ENCODE measurements at regions not wholly inside any gene's neighbourhood (a gene's known extent, or its start where the extent isn't known, plus 50 kb on each side); places are given as distances from the start of the nearest gene placed in this dataset.

GRCh38 chr6:77249560-77249959, 213.7 kb downstream of the HTR1B start:
- CTCF ChIA-PET: no interaction called here
- POLR2A ChIA-PET: no interaction called here
- TF ChIP-seq CTCF (IDR thresholded peaks at IDR 0.05; ENCODE audit: insufficient read depth, low read depth, low read length): no peak
- DNase-seq (ENCODE audit: low read depth): no peak
- H3K36me3 ChIP-seq (ENCODE audit: control insufficient read depth, insufficient read depth, low read length): no peaks in the 10 kb centered on the region
- no peaks in the 10 kb centered on the region for H3K27me3 ChIP-seq (ENCODE audit: control insufficient read depth, insufficient read depth, low read length)
- H3K4me3 ChIP-seq (ENCODE audit: low read depth, low read length): no peak overlapping the region

GRCh38 chr6:77245026-77245425, 218.3 kb downstream of the HTR1B start:
- no peak overlapping the region for H3K4me3 ChIP-seq (ENCODE audit: low read depth, low read length)
- H3K27me3 ChIP-seq (ENCODE audit: control insufficient read depth, insufficient read depth, low read length): no peaks in the 10 kb centered on the region
- no peak for DNase-seq (ENCODE audit: low read depth)
- CTCF ChIA-PET: no interaction called here
- TF ChIP-seq CTCF (IDR thresholded peaks at IDR 0.05; ENCODE audit: insufficient read depth, low read depth, low read length): no peak
- POLR2A ChIA-PET: no interaction called here
- H3K36me3 ChIP-seq (ENCODE audit: control insufficient read depth, insufficient read depth, low read length): no peaks in the 10 kb centered on the region

GRCh38 chr6:77231438-77232305, 231.6 kb downstream of the HTR1B start:
- ChIA-PET CTCF (no interaction called here), POLR2A (no interaction called here)
- DNase-seq (ENCODE audit: low read depth): no peak
- H3K27me3 ChIP-seq (ENCODE audit: control insufficient read depth, insufficient read depth, low read length): no peaks in the 10 kb centered on the region
- no peak for TF ChIP-seq CTCF (IDR thresholded peaks at IDR 0.05; ENCODE audit: insufficient read depth, low read depth, low read length)
- no peak overlapping the region for H3K4me3 ChIP-seq (ENCODE audit: low read depth, low read length)
- H3K36me3 ChIP-seq (ENCODE audit: control insufficient read depth, insufficient read depth, low read length): no peaks in the 10 kb centered on the region

DNA sequence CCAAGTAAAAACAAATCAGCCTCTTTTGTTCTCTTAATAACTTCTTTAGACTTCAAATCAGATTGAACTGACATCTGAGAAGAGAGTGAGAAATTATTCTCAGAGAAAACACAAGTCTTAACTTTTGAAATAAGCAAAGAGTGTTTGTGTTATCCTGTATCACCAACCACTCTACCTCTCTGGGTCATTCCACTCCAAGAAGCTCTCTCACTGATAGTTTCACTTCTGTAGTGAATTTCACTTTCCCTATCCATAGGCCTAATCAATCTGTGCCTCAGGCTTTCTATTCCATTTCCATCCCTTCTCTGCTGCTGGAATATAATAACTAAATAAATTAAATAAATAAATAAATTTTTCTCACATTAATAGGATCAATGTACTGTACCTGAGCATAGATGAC, 235.0 kb downstream of the HTR1B start:
- no peak for TF ChIP-seq CTCF (IDR thresholded peaks at IDR 0.05; ENCODE audit: insufficient read depth, low read depth, low read length)
- POLR2A ChIA-PET: no interaction called here
- no peak for DNase-seq (ENCODE audit: low read depth)
- Histone ChIP-seq H3K36me3 (ENCODE audit: control insufficient read depth, insufficient read depth, low read length) (no peaks in the 10 kb centered on the region), H3K27me3 (ENCODE audit: control insufficient read depth, insufficient read depth, low read length) (no peaks in the 10 kb centered on the region), H3K4me3 (ENCODE audit: low read depth, low read length) (no peak overlapping the region)
- CTCF ChIA-PET: interaction anchor here (1.0 kb wide), 1 partner anchor 19 kb away, joined by 3 read pairs; no protein-coding TSS in a partner anchor

DNA sequence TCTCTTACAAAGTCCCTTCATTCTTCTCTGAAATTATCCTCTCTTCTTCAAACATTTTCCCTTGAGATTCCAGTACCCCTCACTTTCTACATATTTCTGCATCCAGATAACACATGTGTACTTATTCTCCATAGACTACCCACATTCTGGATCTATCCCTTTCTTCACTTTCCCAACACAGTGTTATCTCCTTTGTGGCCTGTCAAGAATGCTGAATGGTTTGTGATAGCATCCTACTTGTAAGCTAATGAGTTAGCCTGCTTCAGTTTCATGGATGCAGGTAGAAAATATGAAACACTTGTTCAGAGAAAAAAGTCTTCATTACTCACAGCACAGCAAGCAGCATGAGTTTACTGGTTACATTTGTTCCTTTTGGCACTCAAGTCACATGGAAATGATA, 245.4 kb downstream of the HTR1B start:
- DNase-seq (ENCODE audit: low read depth): no peak
- Histone ChIP-seq H3K4me3 (ENCODE audit: low read depth, low read length) (no peak overlapping the region), H3K27me3 (ENCODE audit: control insufficient read depth, insufficient read depth, low read length) (no peaks in the 10 kb centered on the region), H3K36me3 (ENCODE audit: control insufficient read depth, insufficient read depth, low read length) (no peaks in the 10 kb centered on the region)
- ChIA-PET POLR2A (no interaction called here), CTCF (no interaction called here)
- no peak for TF ChIP-seq CTCF (IDR thresholded peaks at IDR 0.05; ENCODE audit: insufficient read depth, low read depth, low read length)

Measured in BJ (cell line).